GM23338 (cell line): ENCODE measurements at regions not wholly inside any gene's neighbourhood (a gene's known extent, or its start where the extent isn't known, plus 50 kb on each side); places are given as distances from the start of the nearest gene placed in this dataset.

Experiments used
- ATAC-seq: fragments of 200-7000 bp; cut with Tn5 transposase; 3 replicates; pipeline ENCODE4 v1.9.1; 2020
- DNase-seq: peaks from one replicate; pipeline ENCODE4 v3.0.0-alpha.2; 2015; ENCODE audit warnings: low spot score
- H2AFZ ChIP-seq: fragments of 200-600 bp; sonication (generic); 2 replicates; pipeline ENCODE4 v1.8.0; 2016; ENCODE audit warnings: antibody characterized with exemption, mild to moderate bottlenecking, moderate library complexity
- H3F3A ChIP-seq: fragments of 200-600 bp; sonication (generic); replicated peaks from 2 replicates; pipeline ENCODE4 v1.8.0; 2017; ENCODE audit warnings: antibody characterized with exemption, mixed run types, low read depth
- H3K27ac ChIP-seq: fragments of 200-600 bp; sonication (generic); 2 replicates; pipeline ENCODE4 v1.6.1; 2016; ENCODE audit warnings: low read depth
- H3K27me3 ChIP-seq: fragments of 200-600 bp; sonication (generic); 2 replicates; pipeline ENCODE4 v1.8.0; 2016; ENCODE audit warnings: mild to moderate bottlenecking, mixed run types, moderate library complexity; ENCODE audit not compliant: insufficient read depth
- H3K36me3 ChIP-seq: fragments of 200-600 bp; sonication (generic); 2 replicates; pipeline ENCODE4 v1.8.0; 2016; ENCODE audit warnings: mild to moderate bottlenecking; ENCODE audit not compliant: insufficient read depth
- H3K4me1 ChIP-seq: fragments of 200-600 bp; sonication (generic); 2 replicates; pipeline ENCODE4 v1.8.0; 2016; ENCODE audit warnings: mild to moderate bottlenecking, moderate library complexity; ENCODE audit not compliant: insufficient read depth
- H3K4me2 ChIP-seq: fragments of 200-600 bp; sonication (generic); 2 replicates; pipeline ENCODE4 v1.7.1; 2017; ENCODE audit warnings: mixed run types
- H3K4me3 ChIP-seq: fragments of 200-600 bp; sonication (generic); 2 replicates; pipeline ENCODE4 v1.6.1; 2016; ENCODE audit warnings: mixed run types
- H3K79me2 ChIP-seq: fragments of 200-600 bp; sonication (generic); replicated peaks from 2 replicates; pipeline ENCODE4 v1.8.0; 2017; ENCODE audit warnings: mild to moderate bottlenecking; ENCODE audit not compliant: insufficient read depth
- H3K9me2 ChIP-seq: fragments of 200-600 bp; sonication (generic); 2 replicates; pipeline ENCODE4 v1.8.0; 2017; ENCODE audit not compliant: insufficient read depth
- H4K20me1 ChIP-seq: fragments of 200-600 bp; sonication (generic); replicated peaks from 2 replicates; pipeline ENCODE4 v1.8.0; 2017; ENCODE audit warnings: mild to moderate bottlenecking; ENCODE audit not compliant: insufficient read depth
- H3K27ac Mint-ChIP-seq: 2 replicates; pipeline ENCODE4 v1.8.0; 2020; ENCODE audit warnings: inconsistent platforms, mild to moderate bottlenecking, moderate library complexity, mixed read lengths
- H3K27me3 Mint-ChIP-seq: 3 replicates; pipeline ENCODE4 v1.8.0; 2022; ENCODE audit warnings: low read depth, mild to moderate bottlenecking, moderate library complexity, mixed read lengths, inconsistent platforms; ENCODE audit not compliant: insufficient read depth, poor library complexity
- H3K36me3 Mint-ChIP-seq: 3 replicates; pipeline ENCODE4 v1.8.0; 2021; ENCODE audit warnings: low read depth, mild to moderate bottlenecking, inconsistent platforms, moderate library complexity, mixed read lengths
- H3K4me1 Mint-ChIP-seq: 3 replicates; pipeline ENCODE4 v1.8.0; 2020; ENCODE audit warnings: mild to moderate bottlenecking, inconsistent platforms, mixed read lengths
- H3K4me3 Mint-ChIP-seq: 3 replicates; pipeline ENCODE4 v1.8.0; 2021; ENCODE audit warnings: moderate library complexity, mild to moderate bottlenecking, inconsistent platforms, mixed read lengths
- H3K9me3 Mint-ChIP-seq: 3 replicates; pipeline ENCODE4 v1.8.0; 2020; ENCODE audit warnings: moderate library complexity, mild to moderate bottlenecking, inconsistent platforms, mixed read lengths
- CREB1 ChIP-seq: fragments of 250-450 bp; sonication (Bioruptor Pico); IDR thresholded peaks from 2 replicates; pipeline ENCODE4 v1.5.0; 2020; ENCODE audit warnings: low read depth, mild to moderate bottlenecking, moderate library complexity
- EZH2 ChIP-seq: fragments of 200-600 bp; sonication (generic); IDR thresholded peaks from one replicate; pipeline ENCODE4 v1.8.0; 2017; ENCODE audit warnings: antibody characterized with exemption, mild to moderate bottlenecking, low read depth; ENCODE audit not compliant: unreplicated experiment
- EZH2phosphoT487 ChIP-seq: fragments of 200-600 bp; sonication (generic); IDR thresholded peaks from one replicate; pipeline ENCODE4 v1.8.1; 2018; ENCODE audit warnings: antibody characterized with exemption; ENCODE audit not compliant: unreplicated experiment
- JUNB ChIP-seq: IDR thresholded peaks from one replicate; pipeline ENCODE4 v1.6.1; 2016; ENCODE audit warnings: antibody characterized with exemption; ENCODE audit not compliant: unreplicated experiment
- NANOG ChIP-seq: IDR thresholded peaks from 2 replicates; pipeline ENCODE4 v1.6.1; 2016; ENCODE audit warnings: antibody characterized with exemption, borderline replicate concordance
- POLR2AphosphoS5 ChIP-seq: IDR thresholded peaks from 2 replicates; pipeline ENCODE4 v1.6.1; 2016; ENCODE audit warnings: antibody characterized with exemption, low read depth
- STAT1 ChIP-seq: IDR thresholded peaks from one replicate; pipeline ENCODE4 v1.6.1; 2016; ENCODE audit warnings: antibody characterized with exemption; ENCODE audit not compliant: unreplicated experiment
- ZNF114 ChIP-seq: fragments of 250-450 bp; sonication (Bioruptor Pico); IDR thresholded peaks from 2 replicates; pipeline ENCODE4 v1.5.0; 2020; ENCODE audit warnings: mild to moderate bottlenecking, moderate library complexity
- ZNF331 ChIP-seq: fragments of 250-450 bp; sonication (Bioruptor Pico); IDR thresholded peaks from 2 replicates; pipeline ENCODE4 v1.5.0; 2020; ENCODE audit warnings: low read depth, mild to moderate bottlenecking, moderate library complexity
- TF ChIP-seq, protein P1 (sequence below): IDR thresholded peaks from 2 replicates; pipeline ENCODE4 v1.6.1; 2016; ENCODE audit warnings: antibody characterized with exemption
- TF ChIP-seq, protein P2 (sequence below): IDR thresholded peaks from one replicate; pipeline ENCODE4 v1.6.1; 2018; ENCODE audit warnings: antibody characterized with exemption; ENCODE audit not compliant: unreplicated experiment
- TF ChIP-seq, protein P3 (sequence below): fragments of 250-450 bp; sonication (Bioruptor Pico); IDR thresholded peaks from 2 replicates; pipeline ENCODE4 v1.5.0; 2020; ENCODE audit warnings: mild to moderate bottlenecking, moderate library complexity
- TF ChIP-seq, protein P4 (sequence below), 2 experiments: fragments of 200-600 bp in 1 of 2; sonication (generic) in 1 of 2; conservative IDR thresholded peaks; 2 replicates each; pipeline versions ENCODE4 v1.5.1 to v1.6.1; 2016 to 2017; ENCODE audit warnings: antibody characterized with exemption in 2 of 2, low read depth in 2 of 2, mild to moderate bottlenecking in 2 of 2, moderate library complexity in 1 of 2

DNA sequence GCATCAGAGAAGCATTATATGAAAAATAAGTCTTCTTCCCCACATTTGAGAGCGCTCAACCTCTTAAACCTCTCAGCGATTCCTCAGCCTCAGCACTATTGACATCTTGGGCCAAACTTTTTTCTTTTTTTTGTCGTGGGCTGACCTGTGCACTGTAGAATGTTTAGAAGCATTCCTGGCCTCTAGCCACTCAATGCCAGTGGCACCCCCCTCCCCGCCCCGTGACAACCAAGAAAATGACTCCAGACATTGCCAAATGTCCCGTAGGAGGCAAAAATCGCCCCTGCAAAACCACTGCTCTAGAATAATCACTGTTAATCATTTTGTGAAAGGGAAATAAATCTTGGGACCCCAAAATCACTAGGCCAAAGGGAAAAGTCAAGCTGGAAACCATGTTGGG is 129.1 kb upstream of the BOD1 start:
- Histone ChIP-seq H3K36me3 (no peaks in the 10 kb centered on the region), H3K79me2 (peaks cover 9% of the 10 kb centered on the region; the same call in 1 of the 2 replicates), H3F3A (no peaks in the 10 kb centered on the region), H3K27ac (peak overlapping the region; percentile 92), H3K9me2 (no peaks in the 10 kb centered on the region), H3K4me1 (peaks cover 38% of the 10 kb centered on the region), H3K4me3 (peak overlapping the region; percentile 30), H2AFZ (no peak overlapping the region; the same call in 1 of the 2 replicates), H3K4me2 (peak overlapping the region; percentile 69), H4K20me1 (no peaks in the 10 kb centered on the region), H3K27me3 (no peaks in the 10 kb centered on the region)
- no peaks in the 10 kb centered on the region for H3K27me3 Mint-ChIP-seq
- TF ChIP-seq, protein P1, sequence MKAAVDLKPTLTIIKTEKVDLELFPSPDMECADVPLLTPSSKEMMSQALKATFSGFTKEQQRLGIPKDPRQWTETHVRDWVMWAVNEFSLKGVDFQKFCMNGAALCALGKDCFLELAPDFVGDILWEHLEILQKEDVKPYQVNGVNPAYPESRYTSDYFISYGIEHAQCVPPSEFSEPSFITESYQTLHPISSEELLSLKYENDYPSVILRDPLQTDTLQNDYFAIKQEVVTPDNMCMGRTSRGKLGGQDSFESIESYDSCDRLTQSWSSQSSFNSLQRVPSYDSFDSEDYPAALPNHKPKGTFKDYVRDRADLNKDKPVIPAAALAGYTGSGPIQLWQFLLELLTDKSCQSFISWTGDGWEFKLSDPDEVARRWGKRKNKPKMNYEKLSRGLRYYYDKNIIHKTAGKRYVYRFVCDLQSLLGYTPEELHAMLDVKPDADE = no peak
- no peak for TF ChIP-seq EZH2phosphoT487
- TF ChIP-seq NANOG = no peak
- TF ChIP-seq CREB1 (CRISPR knock-in tag) = no peak
- no peak for TF ChIP-seq STAT1
- TF ChIP-seq POLR2AphosphoS5 = no peak
- no peak for TF ChIP-seq ZNF114 (CRISPR knock-in tag)
- TF ChIP-seq ZNF331 (CRISPR knock-in tag) = no peak
- no peak for TF ChIP-seq EZH2
- no peak for TF ChIP-seq JUNB
- TF ChIP-seq, protein P2, sequence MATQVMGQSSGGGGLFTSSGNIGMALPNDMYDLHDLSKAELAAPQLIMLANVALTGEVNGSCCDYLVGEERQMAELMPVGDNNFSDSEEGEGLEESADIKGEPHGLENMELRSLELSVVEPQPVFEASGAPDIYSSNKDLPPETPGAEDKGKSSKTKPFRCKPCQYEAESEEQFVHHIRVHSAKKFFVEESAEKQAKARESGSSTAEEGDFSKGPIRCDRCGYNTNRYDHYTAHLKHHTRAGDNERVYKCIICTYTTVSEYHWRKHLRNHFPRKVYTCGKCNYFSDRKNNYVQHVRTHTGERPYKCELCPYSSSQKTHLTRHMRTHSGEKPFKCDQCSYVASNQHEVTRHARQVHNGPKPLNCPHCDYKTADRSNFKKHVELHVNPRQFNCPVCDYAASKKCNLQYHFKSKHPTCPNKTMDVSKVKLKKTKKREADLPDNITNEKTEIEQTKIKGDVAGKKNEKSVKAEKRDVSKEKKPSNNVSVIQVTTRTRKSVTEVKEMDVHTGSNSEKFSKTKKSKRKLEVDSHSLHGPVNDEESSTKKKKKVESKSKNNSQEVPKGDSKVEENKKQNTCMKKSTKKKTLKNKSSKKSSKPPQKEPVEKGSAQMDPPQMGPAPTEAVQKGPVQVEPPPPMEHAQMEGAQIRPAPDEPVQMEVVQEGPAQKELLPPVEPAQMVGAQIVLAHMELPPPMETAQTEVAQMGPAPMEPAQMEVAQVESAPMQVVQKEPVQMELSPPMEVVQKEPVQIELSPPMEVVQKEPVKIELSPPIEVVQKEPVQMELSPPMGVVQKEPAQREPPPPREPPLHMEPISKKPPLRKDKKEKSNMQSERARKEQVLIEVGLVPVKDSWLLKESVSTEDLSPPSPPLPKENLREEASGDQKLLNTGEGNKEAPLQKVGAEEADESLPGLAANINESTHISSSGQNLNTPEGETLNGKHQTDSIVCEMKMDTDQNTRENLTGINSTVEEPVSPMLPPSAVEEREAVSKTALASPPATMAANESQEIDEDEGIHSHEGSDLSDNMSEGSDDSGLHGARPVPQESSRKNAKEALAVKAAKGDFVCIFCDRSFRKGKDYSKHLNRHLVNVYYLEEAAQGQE = no peak
- TF ChIP-seq, protein P3, sequence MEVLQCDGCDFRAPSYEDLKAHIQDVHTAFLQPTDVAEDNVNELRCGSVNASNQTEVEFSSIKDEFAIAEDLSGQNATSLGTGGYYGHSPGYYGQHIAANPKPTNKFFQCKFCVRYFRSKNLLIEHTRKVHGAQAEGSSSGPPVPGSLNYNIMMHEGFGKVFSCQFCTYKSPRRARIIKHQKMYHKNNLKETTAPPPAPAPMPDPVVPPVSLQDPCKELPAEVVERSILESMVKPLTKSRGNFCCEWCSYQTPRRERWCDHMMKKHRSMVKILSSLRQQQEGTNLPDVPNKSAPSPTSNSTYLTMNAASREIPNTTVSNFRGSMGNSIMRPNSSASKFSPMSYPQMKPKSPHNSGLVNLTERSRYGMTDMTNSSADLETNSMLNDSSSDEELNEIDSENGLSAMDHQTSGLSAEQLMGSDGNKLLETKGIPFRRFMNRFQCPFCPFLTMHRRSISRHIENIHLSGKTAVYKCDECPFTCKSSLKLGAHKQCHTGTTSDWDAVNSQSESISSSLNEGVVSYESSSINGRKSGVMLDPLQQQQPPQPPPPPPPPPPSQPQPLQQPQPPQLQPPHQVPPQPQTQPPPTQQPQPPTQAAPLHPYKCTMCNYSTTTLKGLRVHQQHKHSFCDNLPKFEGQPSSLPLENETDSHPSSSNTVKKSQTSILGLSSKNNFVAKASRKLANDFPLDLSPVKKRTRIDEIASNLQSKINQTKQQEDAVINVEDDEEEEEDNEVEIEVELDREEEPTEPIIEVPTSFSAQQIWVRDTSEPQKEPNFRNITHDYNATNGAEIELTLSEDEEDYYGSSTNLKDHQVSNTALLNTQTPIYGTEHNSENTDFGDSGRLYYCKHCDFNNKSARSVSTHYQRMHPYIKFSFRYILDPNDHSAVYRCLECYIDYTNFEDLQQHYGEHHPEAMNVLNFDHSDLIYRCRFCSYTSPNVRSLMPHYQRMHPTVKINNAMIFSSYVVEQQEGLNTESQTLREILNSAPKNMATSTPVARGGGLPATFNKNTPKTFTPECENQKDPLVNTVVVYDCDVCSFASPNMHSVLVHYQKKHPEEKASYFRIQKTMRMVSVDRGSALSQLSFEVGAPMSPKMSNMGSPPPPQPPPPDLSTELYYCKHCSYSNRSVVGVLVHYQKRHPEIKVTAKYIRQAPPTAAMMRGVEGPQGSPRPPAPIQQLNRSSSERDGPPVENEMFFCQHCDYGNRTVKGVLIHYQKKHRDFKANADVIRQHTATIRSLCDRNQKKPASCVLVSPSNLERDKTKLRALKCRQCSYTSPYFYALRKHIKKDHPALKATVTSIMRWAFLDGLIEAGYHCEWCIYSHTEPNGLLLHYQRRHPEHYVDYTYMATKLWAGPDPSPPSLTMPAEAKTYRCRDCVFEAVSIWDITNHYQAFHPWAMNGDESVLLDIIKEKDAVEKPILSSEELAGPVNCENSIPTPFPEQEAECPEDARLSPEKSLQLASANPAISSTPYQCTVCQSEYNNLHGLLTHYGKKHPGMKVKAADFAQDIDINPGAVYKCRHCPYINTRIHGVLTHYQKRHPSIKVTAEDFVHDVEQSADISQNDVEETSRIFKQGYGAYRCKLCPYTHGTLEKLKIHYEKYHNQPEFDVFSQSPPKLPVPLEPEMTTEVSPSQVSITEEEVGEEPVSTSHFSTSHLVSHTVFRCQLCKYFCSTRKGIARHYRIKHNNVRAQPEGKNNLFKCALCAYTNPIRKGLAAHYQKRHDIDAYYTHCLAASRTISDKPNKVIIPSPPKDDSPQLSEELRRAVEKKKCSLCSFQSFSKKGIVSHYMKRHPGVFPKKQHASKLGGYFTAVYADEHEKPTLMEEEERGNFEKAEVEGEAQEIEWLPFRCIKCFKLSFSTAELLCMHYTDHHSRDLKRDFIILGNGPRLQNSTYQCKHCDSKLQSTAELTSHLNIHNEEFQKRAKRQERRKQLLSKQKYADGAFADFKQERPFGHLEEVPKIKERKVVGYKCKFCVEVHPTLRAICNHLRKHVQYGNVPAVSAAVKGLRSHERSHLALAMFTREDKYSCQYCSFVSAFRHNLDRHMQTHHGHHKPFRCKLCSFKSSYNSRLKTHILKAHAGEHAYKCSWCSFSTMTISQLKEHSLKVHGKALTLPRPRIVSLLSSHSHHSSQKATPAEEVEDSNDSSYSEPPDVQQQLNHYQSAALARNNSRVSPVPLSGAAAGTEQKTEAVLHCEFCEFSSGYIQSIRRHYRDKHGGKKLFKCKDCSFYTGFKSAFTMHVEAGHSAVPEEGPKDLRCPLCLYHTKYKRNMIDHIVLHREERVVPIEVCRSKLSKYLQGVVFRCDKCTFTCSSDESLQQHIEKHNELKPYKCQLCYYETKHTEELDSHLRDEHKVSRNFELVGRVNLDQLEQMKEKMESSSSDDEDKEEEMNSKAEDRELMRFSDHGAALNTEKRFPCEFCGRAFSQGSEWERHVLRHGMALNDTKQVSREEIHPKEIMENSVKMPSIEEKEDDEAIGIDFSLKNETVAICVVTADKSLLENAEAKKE (CRISPR knock-in tag) = no peak
- TF ChIP-seq, protein P4, sequence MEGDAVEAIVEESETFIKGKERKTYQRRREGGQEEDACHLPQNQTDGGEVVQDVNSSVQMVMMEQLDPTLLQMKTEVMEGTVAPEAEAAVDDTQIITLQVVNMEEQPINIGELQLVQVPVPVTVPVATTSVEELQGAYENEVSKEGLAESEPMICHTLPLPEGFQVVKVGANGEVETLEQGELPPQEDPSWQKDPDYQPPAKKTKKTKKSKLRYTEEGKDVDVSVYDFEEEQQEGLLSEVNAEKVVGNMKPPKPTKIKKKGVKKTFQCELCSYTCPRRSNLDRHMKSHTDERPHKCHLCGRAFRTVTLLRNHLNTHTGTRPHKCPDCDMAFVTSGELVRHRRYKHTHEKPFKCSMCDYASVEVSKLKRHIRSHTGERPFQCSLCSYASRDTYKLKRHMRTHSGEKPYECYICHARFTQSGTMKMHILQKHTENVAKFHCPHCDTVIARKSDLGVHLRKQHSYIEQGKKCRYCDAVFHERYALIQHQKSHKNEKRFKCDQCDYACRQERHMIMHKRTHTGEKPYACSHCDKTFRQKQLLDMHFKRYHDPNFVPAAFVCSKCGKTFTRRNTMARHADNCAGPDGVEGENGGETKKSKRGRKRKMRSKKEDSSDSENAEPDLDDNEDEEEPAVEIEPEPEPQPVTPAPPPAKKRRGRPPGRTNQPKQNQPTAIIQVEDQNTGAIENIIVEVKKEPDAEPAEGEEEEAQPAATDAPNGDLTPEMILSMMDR (conservative IDR thresholded peaks at IDR 0.05; ENCODE audit: low read depth in 2 of 2) = no peak
- DNase-seq = no peak
- H3K9me3 Mint-ChIP-seq = no peaks in the 10 kb centered on the region; the same call in 1 of the 3 replicates
- H3K4me3 Mint-ChIP-seq = peak overlapping the region; percentile 45
- H3K27ac Mint-ChIP-seq = peak overlapping the region; percentile 92
- peaks cover 39% of the 10 kb centered on the region for H3K4me1 Mint-ChIP-seq
- peaks cover 5% of the 10 kb centered on the region; the same call in 2 of the 3 replicates for H3K36me3 Mint-ChIP-seq
- ATAC-seq = no peak
